Neuronal stem cell (in vitro differentiated cells): ENCODE measurements at regions not wholly inside any gene's neighbourhood (a gene's known extent, or its start where the extent isn't known, plus 50 kb on each side); places are given as distances from the start of the nearest gene placed in this dataset.

Source experiments
- DNase-seq: peaks from one replicate; pipeline ENCODE4 v3.0.0-alpha.2; 2013; ENCODE audit warnings: low spot score
- H2AFZ ChIP-seq: one replicate; pipeline ENCODE4 v1.6.1; 2013; ENCODE audit warnings: mild to moderate bottlenecking, low read length, inconsistent platforms
- H2AK5ac ChIP-seq: 2 replicates; pipeline ENCODE4 v1.6.1; 2013; ENCODE audit warnings: low read depth, mild to moderate bottlenecking, inconsistent platforms, low read length, moderate library complexity, mixed read lengths
- H2BK120ac ChIP-seq: 2 replicates; pipeline ENCODE4 v1.6.1; 2013; ENCODE audit warnings: low read depth, mild to moderate bottlenecking, inconsistent platforms, low read length, moderate library complexity, mixed read lengths
- H2BK12ac ChIP-seq: one replicate; pipeline ENCODE4 v1.6.1; 2013; ENCODE audit warnings: low read length, inconsistent platforms
- H2BK15ac ChIP-seq: 2 replicates; pipeline ENCODE4 v1.6.1; 2013; ENCODE audit warnings: mild to moderate bottlenecking, low read length, inconsistent platforms, mixed read lengths
- H2BK5ac ChIP-seq: one replicate; pipeline ENCODE4 v1.6.1; 2013; ENCODE audit warnings: inconsistent platforms, mild to moderate bottlenecking, low read length, moderate library complexity
- H3K14ac ChIP-seq: one replicate; pipeline ENCODE4 v1.6.1; 2013; ENCODE audit warnings: low read length, inconsistent platforms
- H3K18ac ChIP-seq: 2 replicates; pipeline ENCODE4 v1.6.1; 2013; ENCODE audit warnings: low read length, inconsistent platforms
- H3K23ac ChIP-seq: 2 replicates; pipeline ENCODE4 v1.6.1; 2013; ENCODE audit warnings: low read depth, mild to moderate bottlenecking, mixed read lengths, low read length, inconsistent platforms; ENCODE audit not compliant: poor library complexity
- H3K27ac ChIP-seq: replicated peaks from 3 replicates; pipeline ENCODE4 v1.5.1; 2013; ENCODE audit warnings: low read length, inconsistent platforms
- H3K27me3 ChIP-seq, 3 experiments: 2 replicates each; pipeline ENCODE4 v1.6.1; 2013; ENCODE audit warnings: low read length in 3 of 3, mild to moderate bottlenecking in 2 of 3, inconsistent platforms in 1 of 3, low read depth in 1 of 3, mixed read lengths in 1 of 3, moderate library complexity in 1 of 3; ENCODE audit not compliant: control insufficient read depth in 3 of 3, insufficient read depth in 3 of 3
- H3K36me3 ChIP-seq, 2 donors: replicated peaks in 1 of 2; 2 replicates each; pipeline ENCODE4 v1.6.1; 2013; ENCODE audit warnings: low read length in 2 of 2; ENCODE audit not compliant: control insufficient read depth in 2 of 2, insufficient read depth in 2 of 2
- H3K4ac ChIP-seq: 2 replicates; pipeline ENCODE4 v1.6.1; 2013; ENCODE audit warnings: inconsistent platforms, mild to moderate bottlenecking, low read length, moderate library complexity
- H3K4me1 ChIP-seq, 2 donors: 1 replicate in 1 of 2; 2 replicates in 1 of 2; pipeline ENCODE4 v1.6.1; 2013; ENCODE audit warnings: low read length in 2 of 2, low read depth in 1 of 2; ENCODE audit not compliant: control insufficient read depth in 2 of 2, insufficient read depth in 1 of 2
- H3K4me2 ChIP-seq: one replicate; pipeline ENCODE4 v1.6.1; 2013; ENCODE audit warnings: mild to moderate bottlenecking, low read length, inconsistent platforms; ENCODE audit not compliant: insufficient read depth, poor library complexity, severe bottlenecking
- H3K4me3 ChIP-seq, 2 donors: 2 replicates each; pipeline ENCODE4 v1.5.1; 2013; ENCODE audit warnings: low read length in 2 of 2, mild to moderate bottlenecking in 2 of 2, inconsistent platforms in 1 of 2, moderate library complexity in 1 of 2
- H3K79me1 ChIP-seq: one replicate; pipeline ENCODE4 v1.6.1; 2013; ENCODE audit warnings: low read depth, mild to moderate bottlenecking, inconsistent platforms, low read length, moderate library complexity
- H3K9ac ChIP-seq: one replicate; pipeline ENCODE4 v1.6.1; 2013; ENCODE audit warnings: mild to moderate bottlenecking, low read depth, low read length, inconsistent platforms; ENCODE audit not compliant: poor library complexity
- H3K9me3 ChIP-seq, 2 donors: replicated peaks in 1 of 2; 2 replicates each; pipeline versions ENCODE3 to v1.6.1; 2013; ENCODE audit warnings: low read length in 2 of 2, mild to moderate bottlenecking in 2 of 2, inconsistent platforms in 1 of 2, low read depth in 1 of 2, mixed read lengths in 1 of 2, moderate library complexity in 1 of 2; ENCODE audit not compliant: control insufficient read depth in 2 of 2, insufficient read depth in 1 of 2
- H4K8ac ChIP-seq: one replicate; pipeline ENCODE4 v1.6.1; 2013; ENCODE audit warnings: low read depth, mild to moderate bottlenecking, inconsistent platforms, low read length, moderate library complexity
- H4K91ac ChIP-seq: one replicate; pipeline ENCODE4 v1.6.1; 2013; ENCODE audit warnings: low read length, low read depth, mild to moderate bottlenecking, inconsistent platforms; ENCODE audit not compliant: poor library complexity
- WGBS, 2 donors: extraction: QIAGEN DNeasy Blood & Tissue Kit; methylation state at CpG; one replicate each; pipeline ENCODE4 v1.1.7; 2013; ENCODE audit warnings: missing lambda C conversion rate in 2 of 2, mixed read lengths in 1 of 2; ENCODE audit not compliant: insufficient read length in 2 of 2, insufficient replicate concordance in 1 of 2; ENCODE audit errors: extremely low coverage in 2 of 2; 5-methylcytosine and 5-hydroxymethylcytosine counted together

DNA sequence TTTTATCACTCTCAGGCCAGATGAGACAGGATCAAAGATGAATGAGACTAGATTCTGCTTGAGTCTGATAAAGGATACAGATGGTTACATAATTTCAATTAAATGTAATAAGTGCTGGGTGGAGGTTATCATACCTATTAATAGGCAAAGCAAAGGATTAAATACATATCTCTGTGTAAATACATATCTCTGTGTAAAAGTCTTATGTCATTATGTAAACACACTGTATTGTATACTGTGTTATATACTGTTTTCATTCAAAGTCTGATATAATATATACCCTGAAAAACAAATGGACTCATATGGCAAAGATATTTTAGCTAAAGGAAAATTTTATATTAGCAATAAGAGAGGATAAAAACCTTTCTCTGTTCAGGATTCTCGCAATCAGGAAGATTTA lies 605.8 kb upstream of the PTGER4 start:
- Histone ChIP-seq H2AK5ac (no peak overlapping the region), H3K14ac (no peak overlapping the region), H3K4me1 (no peaks in the 10 kb centered on the region), H4K91ac (no peak overlapping the region), H2BK12ac (no peak overlapping the region), H3K4ac (no peak overlapping the region), H3K4me3 (no peak overlapping the region), H2BK5ac (no peak overlapping the region), H2BK120ac (no peak overlapping the region), H2AFZ (no peak overlapping the region), H3K23ac (no peak overlapping the region), H3K27me3 (no peaks in the 10 kb centered on the region), H2BK15ac (no peak overlapping the region), H3K4me2 (no peak overlapping the region), H3K9me3 (no peaks in the 10 kb centered on the region), H3K36me3 (no peaks in the 10 kb centered on the region), H3K79me1 (no peaks in the 10 kb centered on the region), H4K8ac (no peak overlapping the region), H3K9ac (no peak overlapping the region), H3K27ac (no peak overlapping the region), H3K18ac (no peak overlapping the region)
- no CpG with 5 or more reads among the region's 1 CpG for WGBS, 2 donors
- no peak for DNase-seq

GRCh38 chr5:40071870-40072269 lies 607.8 kb upstream of the PTGER4 start:
- H3K14ac ChIP-seq: no peak overlapping the region
- no peak overlapping the region for H3K4ac ChIP-seq
- no peak for DNase-seq
- no peaks in the 10 kb centered on the region for H3K27me3 ChIP-seq
- H4K91ac ChIP-seq: no peak overlapping the region
- H4K8ac ChIP-seq: no peak overlapping the region
- H3K23ac ChIP-seq: no peak overlapping the region
- H3K4me1 ChIP-seq: no peaks in the 10 kb centered on the region
- H2BK15ac ChIP-seq: no peak overlapping the region
- no peak overlapping the region for H3K9ac ChIP-seq
- H3K9me3 ChIP-seq: no peaks in the 10 kb centered on the region
- no peak overlapping the region for H3K27ac ChIP-seq
- H3K36me3 ChIP-seq: no peaks in the 10 kb centered on the region
- no peak overlapping the region for H3K4me3 ChIP-seq
- H3K18ac ChIP-seq: no peak overlapping the region
- no peak overlapping the region for H2BK5ac ChIP-seq
- no peak overlapping the region for H3K4me2 ChIP-seq
- H2AFZ ChIP-seq: no peak overlapping the region
- no peak overlapping the region for H2BK12ac ChIP-seq
- H2AK5ac ChIP-seq: no peak overlapping the region
- no peaks in the 10 kb centered on the region for H3K79me1 ChIP-seq
- H2BK120ac ChIP-seq: no peak overlapping the region

GRCh38 chr5:40066616-40067015 lies 613.1 kb upstream of the PTGER4 start:
- Histone ChIP-seq H3K4ac (no peak overlapping the region), H3K79me1 (no peaks in the 10 kb centered on the region), H2BK15ac (no peak overlapping the region), H3K27ac (no peak overlapping the region), H2BK12ac (no peak overlapping the region), H3K27me3 (no peaks in the 10 kb centered on the region), H3K4me1 (no peaks in the 10 kb centered on the region), H3K18ac (no peak overlapping the region), H3K9ac (no peak overlapping the region), H2BK120ac (no peak overlapping the region), H4K8ac (no peak overlapping the region), H3K4me3 (no peak overlapping the region), H4K91ac (no peak overlapping the region), H2AK5ac (no peak overlapping the region), H3K23ac (no peak overlapping the region), H2AFZ (no peak overlapping the region), H2BK5ac (no peak overlapping the region), H3K14ac (no peak overlapping the region), H3K4me2 (no peak overlapping the region), H3K9me3 (no peaks in the 10 kb centered on the region), H3K36me3 (no peaks in the 10 kb centered on the region)
- DNase-seq: no peak
- no CpG with 5 or more reads among the region's 22 CpGs for WGBS, 2 donors

DNA sequence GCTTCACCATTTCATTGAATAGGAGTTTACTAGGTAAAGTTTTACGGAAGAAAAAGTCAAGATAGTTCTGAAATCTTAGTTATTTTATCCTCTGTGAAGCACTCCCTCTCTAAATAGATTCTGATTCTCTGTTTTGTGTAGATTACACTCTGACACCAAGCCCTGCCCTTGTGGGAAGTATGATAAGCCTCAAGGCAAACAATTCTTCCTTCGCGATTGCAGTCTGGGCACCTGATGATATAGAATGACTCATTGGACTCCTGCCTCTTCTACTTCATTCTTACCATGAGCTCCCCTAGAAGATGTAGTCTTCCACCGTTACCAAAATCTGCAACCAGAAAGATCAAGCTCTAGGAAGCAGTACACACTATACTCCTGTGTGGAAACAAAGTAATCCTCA lies 626.9 kb upstream of the PTGER4 start:
- Histone ChIP-seq H3K4ac (no peak overlapping the region), H2BK12ac (no peak overlapping the region), H3K27ac (no peak overlapping the region), H2AK5ac (no peak overlapping the region), H3K27me3 (no peaks in the 10 kb centered on the region), H2BK120ac (no peak overlapping the region), H3K4me3 (no peak overlapping the region), H3K36me3 (no peaks in the 10 kb centered on the region), H3K18ac (no peak overlapping the region), H4K8ac (no peak overlapping the region), H4K91ac (no peak overlapping the region), H2BK15ac (no peak overlapping the region), H3K23ac (no peak overlapping the region), H2BK5ac (no peak overlapping the region), H3K9me3 (no peaks in the 10 kb centered on the region), H3K4me1 (peaks cover 0 to 5% of the 10 kb centered on the region in 2 donors), H3K9ac (no peak overlapping the region), H3K14ac (no peak overlapping the region), H3K4me2 (no peak overlapping the region), H3K79me1 (no peaks in the 10 kb centered on the region), H2AFZ (no peak overlapping the region)
- WGBS, 2 donors: no CpG with 5 or more reads among the region's 4 CpGs
- DNase-seq: no peak
